IMR-90 (cell line): ENCODE measurements at regions not wholly inside any gene's neighbourhood (a gene's known extent, or its start where the extent isn't known, plus 50 kb on each side); places are given as distances from the start of the nearest gene placed in this dataset.

Experiments
- ATAC-seq: fragments of 200-7000 bp; cut with Tn5 transposase; 2 replicates; pipeline ENCODE4 v1.9.1; 2020; ENCODE audit warnings: low read depth, mild to moderate bottlenecking, moderate library complexity
- BruUV-seq: library from RNA; stranded (reverse); fragments of 400-500 nt; replicated peaks from 2 replicates; lab custom pipeline; 2021; lab: Mats Ljungman, UMichigan
- CTCF ChIA-PET: fragments of 300-600 bp; formaldehyde crosslinking; extraction: SDS; loops from one replicate; lab custom pipeline; 2021; ENCODE audit warnings: antibody characterized with exemption; lab: Yijun Ruan, JAX
- POLR2A ChIA-PET: fragments of 300-600 bp; sonication (Branson Sonifier 250); formaldehyde crosslinking; loops from one replicate; lab custom pipeline; 2022; ENCODE audit warnings: antibody characterized with exemption; ENCODE audit not compliant: unreplicated experiment; lab: Charles Lee
- DNase-seq: peaks from one replicate; pipeline ENCODE4 v3.0.0; 2013
- H2AFZ ChIP-seq: replicated peaks from 2 replicates; pipeline ENCODE3; 2013; ENCODE audit warnings: low read length, mild to moderate bottlenecking; ENCODE audit not compliant: poor library complexity
- H2AK5ac ChIP-seq: 2 replicates; pipeline ENCODE4 v1.6.1; 2013; ENCODE audit warnings: low read depth, low read length, inconsistent platforms
- H2AK9ac ChIP-seq: replicated peaks from 2 replicates; pipeline ENCODE3; 2013; ENCODE audit warnings: mild to moderate bottlenecking, low read depth, low read length, moderate library complexity; ENCODE audit not compliant: poor library complexity
- H2BK120ac ChIP-seq: 2 replicates; pipeline ENCODE4 v1.6.1; 2013; ENCODE audit warnings: low read depth, low read length, inconsistent platforms
- H2BK15ac ChIP-seq: 3 replicates; pipeline ENCODE4 v1.6.1; 2013; ENCODE audit warnings: low read depth, low read length, inconsistent platforms
- H2BK20ac ChIP-seq: 2 replicates; pipeline ENCODE4 v1.6.1; 2013; ENCODE audit warnings: low read depth, mild to moderate bottlenecking, inconsistent platforms, low read length, moderate library complexity
- H2BK5ac ChIP-seq: 2 replicates; pipeline ENCODE4 v1.6.1; 2013; ENCODE audit warnings: mild to moderate bottlenecking, low read depth, low read length, inconsistent platforms; ENCODE audit not compliant: poor library complexity, severe bottlenecking
- H3K14ac ChIP-seq: replicated peaks from 2 replicates; pipeline ENCODE4 v1.6.1; 2013; ENCODE audit warnings: low read depth, low read length, inconsistent platforms
- H3K18ac ChIP-seq: 2 replicates; pipeline ENCODE4 v1.6.1; 2013; ENCODE audit warnings: low read depth, low read length, control low read depth
- H3K23ac ChIP-seq: 2 replicates; pipeline ENCODE4 v1.6.1; 2013; ENCODE audit warnings: low read depth, low read length, inconsistent platforms
- H3K27ac ChIP-seq: 2 replicates; pipeline ENCODE4 v1.5.1; 2013; ENCODE audit warnings: mild to moderate bottlenecking, control low read depth, low read length; ENCODE audit not compliant: insufficient read depth
- H3K27me3 ChIP-seq: 2 replicates; pipeline ENCODE4 v1.6.1; 2013; ENCODE audit warnings: low read length; ENCODE audit not compliant: control insufficient read depth, insufficient read depth
- H3K36me3 ChIP-seq: 2 replicates; pipeline ENCODE4 v1.6.1; 2013; ENCODE audit warnings: low read length, mixed read lengths; ENCODE audit not compliant: control insufficient read depth, insufficient read depth
- H3K4ac ChIP-seq: 2 replicates; pipeline ENCODE4 v1.6.1; 2013; ENCODE audit warnings: low read depth, low read length, inconsistent platforms
- H3K4me1 ChIP-seq: 2 replicates; pipeline ENCODE4 v1.6.1; 2013; ENCODE audit warnings: low read length, mixed read lengths; ENCODE audit not compliant: control insufficient read depth, insufficient read depth
- H3K4me2 ChIP-seq: 2 replicates; pipeline ENCODE4 v1.6.1; 2013; ENCODE audit warnings: low read depth, mild to moderate bottlenecking, control low read depth, low read length, moderate library complexity
- H3K4me3 ChIP-seq: 2 replicates; pipeline ENCODE4 v1.5.1; 2013; ENCODE audit warnings: low read depth, mild to moderate bottlenecking, control low read depth, low read length, moderate library complexity; ENCODE audit not compliant: insufficient read depth
- H3K56ac ChIP-seq: 2 replicates; pipeline ENCODE4 v1.6.1; 2013; ENCODE audit warnings: low read length, inconsistent platforms; ENCODE audit not compliant: insufficient read depth; ENCODE audit errors: extremely low read depth
- H3K79me1 ChIP-seq, 2 experiments: 2 replicates each; pipeline ENCODE4 v1.6.1; 2013; ENCODE audit warnings: low read length in 2 of 2, inconsistent platforms in 1 of 2, low read depth in 1 of 2
- H3K9ac ChIP-seq: 2 replicates; pipeline ENCODE4 v1.6.1; 2013; ENCODE audit warnings: low read depth, low read length, control low read depth
- H3K9me1 ChIP-seq: 2 replicates; pipeline ENCODE4 v1.6.1; 2013; ENCODE audit warnings: low read length, inconsistent platforms; ENCODE audit not compliant: insufficient read depth
- H3K9me3 ChIP-seq: 2 replicates; pipeline ENCODE4 v1.6.1; 2013; ENCODE audit warnings: low read length; ENCODE audit not compliant: control insufficient read depth, insufficient read depth
- H4K20me1 ChIP-seq: 2 replicates; pipeline ENCODE4 v1.6.1; 2013; ENCODE audit warnings: low read length, inconsistent platforms; ENCODE audit not compliant: insufficient read depth
- H4K5ac ChIP-seq: 2 replicates; pipeline ENCODE4 v1.6.1; 2013; ENCODE audit warnings: mild to moderate bottlenecking, low read depth, low read length, control low read depth
- H4K8ac ChIP-seq, 2 experiments: 2 replicates each; pipeline ENCODE4 v1.6.1; 2013; ENCODE audit warnings: low read depth in 2 of 2, low read length in 2 of 2, control low read depth in 1 of 2, inconsistent platforms in 1 of 2
- H4K91ac ChIP-seq: 2 replicates; pipeline ENCODE4 v1.6.1; 2013; ENCODE audit warnings: low read depth, low read length, inconsistent platforms; ENCODE audit not compliant: insufficient read depth
- BHLHE40 ChIP-seq: fragments of 150-350 bp; IDR thresholded peaks from 2 replicates; pipeline ENCODE4 v1.6.1; 2016; ENCODE audit warnings: mild to moderate bottlenecking, low read depth, low read length
- CEBPB ChIP-seq: IDR thresholded peaks from 2 replicates; pipeline ENCODE4 v1.6.1; 2012; ENCODE audit warnings: low read depth, low read length, improper control_type of control experiment
- CTCF ChIP-seq: conservative IDR thresholded peaks from 2 replicates; pipeline ENCODE4 v1.5.1; 2012; ENCODE audit warnings: mild to moderate bottlenecking, low read depth, low read length, improper control_type of control experiment
- ELK1 ChIP-seq: fragments of 150-350 bp; IDR thresholded peaks from 2 replicates; pipeline ENCODE4 v1.6.1; 2016; ENCODE audit warnings: low read depth, mild to moderate bottlenecking, low read length, moderate library complexity, borderline replicate concordance
- MAZ ChIP-seq: IDR thresholded peaks from 2 replicates; pipeline ENCODE4 v1.6.1; 2012; ENCODE audit warnings: low read depth, mild to moderate bottlenecking, low read length, improper control_type of control experiment, moderate library complexity, borderline replicate concordance
- MXI1 ChIP-seq: IDR thresholded peaks from 2 replicates; pipeline ENCODE4 v1.6.1; 2012; ENCODE audit warnings: low read depth, mild to moderate bottlenecking, low read length, moderate library complexity, borderline replicate concordance
- POLR2A ChIP-seq: IDR thresholded peaks from 2 replicates; pipeline ENCODE4 v1.6.1; 2012; ENCODE audit warnings: mild to moderate bottlenecking, low read depth, low read length
- RAD21 ChIP-seq: IDR thresholded peaks from 2 replicates; pipeline ENCODE4 v1.6.1; 2012; ENCODE audit warnings: low read length, improper control_type of control experiment
- RCOR1 ChIP-seq: IDR thresholded peaks from 2 replicates; pipeline ENCODE4 v1.6.1; 2012; ENCODE audit warnings: mild to moderate bottlenecking, low read length, improper control_type of control experiment; ENCODE audit not compliant: insufficient replicate concordance
- SMC3 ChIP-seq: fragments of 150-350 bp; IDR thresholded peaks from 2 replicates; pipeline ENCODE4 v1.6.1; 2016; ENCODE audit warnings: low read depth, mild to moderate bottlenecking, antibody characterized with exemption, low read length, moderate library complexity
- WGBS, 2 experiments: methylation state at CpG; one replicate each; pipeline versions ENCODE4 v1.1.5 to v1.1.7; 2013; ENCODE audit warnings: missing lambda C conversion rate in 2 of 2; ENCODE audit not compliant: insufficient read length in 1 of 2; ENCODE audit errors: extremely low coverage in 2 of 2; 5-methylcytosine and 5-hydroxymethylcytosine counted together
- dilution Hi-C: fragments of 300-500 bp; cut with HindIII; formaldehyde crosslinking; loops from one replicate; pipeline ENCODE4 v1.14.3; 2018; ENCODE audit warnings: low sequenced_read_pairs; ENCODE audit not compliant: unreplicated experiment
- in situ Hi-C: fragments of 300-500 bp; cut with MboI; formaldehyde crosslinking; loops from 3 replicates; pipeline ENCODE4 v1.14.3; 2019; ENCODE audit warnings: low sequenced_read_pairs, inconsistent platforms, mixed read lengths
- intact Hi-C: fragments of 100-400 bp; cut with micrococcal nuclease; formaldehyde crosslinking; loops from 2 replicates; pipeline ENCODE4 v1.10.0; 2022

GRCh38 chr3:66586853-66587252 lies 86.0 kb upstream of the LRIG1 start:
- H2BK20ac ChIP-seq: no peak overlapping the region
- dilution Hi-C loops (no loop called here), intact Hi-C loops (no loop called here), in situ Hi-C loops (no loop called here)
- WGBS, 2 experiments: no CpG with 5 or more reads among the region's 3 CpGs
- no peak overlapping the region for H2AFZ ChIP-seq
- no peak overlapping the region for H4K8ac ChIP-seq
- no peak for ATAC-seq
- H2BK15ac ChIP-seq: no peak overlapping the region
- no peaks in the 10 kb centered on the region for H3K9me3 ChIP-seq
- H3K23ac ChIP-seq: no peak overlapping the region
- no peak overlapping the region for H3K4ac ChIP-seq
- no peak overlapping the region for H2AK9ac ChIP-seq
- H4K91ac ChIP-seq: no peak overlapping the region
- peak overlapping the region; percentile 49; the same call in 1 of the 2 replicates for H2AK5ac ChIP-seq
- ChIA-PET POLR2A (no interaction called here), CTCF (no interaction called here)
- H2BK5ac ChIP-seq: no peak overlapping the region
- TF ChIP-seq ELK1: no peak
- no peak for TF ChIP-seq BHLHE40
- no peak for TF ChIP-seq MXI1
- TF ChIP-seq CEBPB: no peak
- TF ChIP-seq MAZ: no peak
- no peak for TF ChIP-seq CTCF
- no peak for TF ChIP-seq RCOR1
- TF ChIP-seq POLR2A: no peak
- no peak for TF ChIP-seq SMC3
- no peak for TF ChIP-seq RAD21
- no peak overlapping the region for H3K27ac ChIP-seq
- peaks cover 4% of the 10 kb centered on the region for H3K4me1 ChIP-seq
- H3K14ac ChIP-seq: no peak overlapping the region
- no peak overlapping the region for H3K4me3 ChIP-seq
- no peaks in the 10 kb centered on the region; the same call in 1 of the 2 replicates for H3K9me1 ChIP-seq
- DNase-seq: no peak
- no peak overlapping the region for H3K56ac ChIP-seq
- H2BK120ac ChIP-seq: no peak overlapping the region
- H3K18ac ChIP-seq: no peak overlapping the region
- no TSS peak for BruUV-seq
- H4K20me1 ChIP-seq: no peaks in the 10 kb centered on the region
- H4K5ac ChIP-seq: no peak overlapping the region
- H3K9ac ChIP-seq: no peak overlapping the region
- H3K4me2 ChIP-seq: no peak overlapping the region
- no peaks in the 10 kb centered on the region for H3K36me3 ChIP-seq
- no peaks in the 10 kb centered on the region for H3K27me3 ChIP-seq
- no peaks in the 10 kb centered on the region for H3K79me1 ChIP-seq
